HG02885 (cell line): ENCODE measurements at regions not wholly inside any gene's neighbourhood (a gene's known extent, or its start where the extent isn't known, plus 50 kb on each side); places are given as distances from the start of the nearest gene placed in this dataset.
A peak's percentile ranks its signal among the peaks of the same experiment; 100 is the strongest.
"Not testable (repeated sequence)": the region's sequence is repeated elsewhere in the genome, so short reads cannot be mapped to it uniquely, and the experiment has no call there.

Experiments
- ATAC-seq: cut with Tn5 transposase; IDR thresholded peaks from one replicate; pipeline ENCODE4 v1.9.1; 2021; ENCODE audit warnings: mild to moderate bottlenecking; ENCODE audit not compliant: unreplicated experiment, poor library complexity

DNA sequence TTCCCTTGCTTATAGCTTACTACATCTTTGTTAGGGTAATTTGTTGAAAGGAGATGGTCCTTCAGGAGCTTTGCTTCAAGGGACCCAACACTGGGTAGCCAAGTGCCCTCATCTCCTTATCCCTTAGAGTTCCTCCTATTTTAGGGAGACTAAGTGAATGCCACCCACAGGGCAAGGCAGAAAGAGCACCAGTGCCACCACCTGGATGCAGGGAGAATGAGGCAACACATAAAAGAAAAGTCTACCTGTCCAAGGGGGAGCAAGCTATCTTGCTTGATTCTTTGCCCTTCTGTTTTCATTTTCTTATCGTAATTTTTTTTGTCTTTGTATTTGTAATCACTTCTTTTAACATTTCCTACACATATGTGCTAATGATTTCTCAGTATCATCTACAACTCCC is 205.5 kb downstream of the NPR3 start:
- ATAC-seq: no peak

DNA sequence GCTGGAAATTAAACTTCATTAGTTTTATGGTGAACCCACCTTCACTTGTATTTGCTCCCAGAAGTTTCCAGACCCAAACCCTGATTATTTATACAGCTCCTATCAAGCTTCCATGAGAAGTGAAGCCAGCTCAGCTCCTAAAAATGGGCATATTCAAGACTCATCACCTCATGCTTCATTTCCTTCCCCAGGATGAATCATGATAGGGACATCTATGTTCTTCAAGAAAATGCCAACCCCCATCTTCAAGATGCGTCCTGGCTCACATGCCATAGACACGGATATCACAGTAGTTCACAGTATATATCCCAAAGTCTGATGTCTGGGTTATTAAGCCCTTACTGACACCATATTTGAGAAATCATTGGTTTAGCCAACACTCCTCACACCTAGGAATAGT is 217.6 kb downstream of the NPR3 start:
- no peak for ATAC-seq

DNA sequence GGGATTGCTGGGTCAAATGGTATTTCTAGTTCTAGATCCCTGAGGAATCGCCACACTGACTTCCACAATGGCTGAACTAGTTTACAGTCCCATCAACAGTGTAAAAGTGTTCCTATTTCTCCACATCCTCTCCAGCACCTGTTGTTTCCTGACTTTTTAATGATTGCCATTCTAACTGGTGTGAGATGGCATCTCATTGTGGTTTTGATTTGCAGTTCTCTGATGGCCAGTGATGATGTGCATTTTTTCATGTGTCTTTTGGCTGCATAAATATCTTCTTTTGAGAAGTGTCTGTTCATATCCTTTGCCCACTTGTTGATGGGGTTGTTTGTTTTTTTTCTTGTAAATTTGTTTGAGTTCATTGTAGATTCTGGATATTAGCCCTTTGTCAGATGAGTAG is 220.3 kb downstream of the NPR3 start:
- not testable (repeated sequence) for ATAC-seq

DNA sequence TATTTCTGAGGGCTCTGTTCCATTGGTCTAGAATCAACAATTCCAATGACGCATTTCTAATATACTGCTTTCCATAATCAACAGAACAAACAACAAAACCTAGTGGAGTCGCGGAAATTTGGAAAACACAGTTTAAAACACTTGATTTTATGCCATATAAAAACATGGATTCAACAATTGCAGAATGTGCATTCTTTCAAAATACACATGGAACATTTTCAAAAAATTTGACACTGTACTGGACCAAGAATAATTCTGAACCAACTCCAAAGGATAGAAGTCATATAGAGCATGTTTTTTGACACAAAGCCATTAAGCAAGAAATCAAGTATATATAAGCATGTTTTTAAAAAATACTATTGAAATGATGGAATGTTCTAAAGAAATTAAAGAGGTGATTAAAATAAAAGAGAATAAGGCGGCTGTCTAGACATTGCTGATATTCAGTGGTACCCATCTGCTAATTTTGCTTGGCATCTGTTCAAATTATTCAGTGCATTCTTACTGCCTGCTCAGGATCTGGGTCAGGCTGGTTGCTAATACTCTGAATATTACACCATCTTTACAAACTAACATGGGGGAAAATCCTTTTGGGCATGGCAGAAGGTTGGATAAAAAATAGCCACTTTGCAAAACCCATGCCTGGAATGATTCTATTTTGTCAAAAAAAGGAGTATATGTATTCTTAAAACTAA is 221.3 kb downstream of the NPR3 start:
- no peak for ATAC-seq

DNA sequence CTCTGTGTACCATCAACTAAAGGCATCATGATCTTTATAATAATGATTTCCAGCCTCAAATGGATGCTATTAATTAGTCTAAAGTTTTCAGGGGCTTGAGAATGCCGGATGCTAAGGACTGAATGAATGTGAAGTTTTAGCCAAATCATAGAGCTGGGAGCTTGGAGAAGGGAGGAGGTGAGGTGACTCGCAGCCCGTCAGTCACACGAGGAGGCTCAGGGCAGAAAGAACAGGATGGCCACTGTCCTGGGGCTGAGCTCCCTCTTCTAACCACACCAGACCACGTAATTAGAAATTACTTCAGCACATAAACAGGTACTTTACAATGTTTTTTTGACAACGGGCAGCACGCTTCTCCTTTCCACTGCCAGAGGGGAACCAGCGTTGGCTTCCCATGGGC is 222.6 kb downstream of the NPR3 start:
- ATAC-seq: no peak

DNA sequence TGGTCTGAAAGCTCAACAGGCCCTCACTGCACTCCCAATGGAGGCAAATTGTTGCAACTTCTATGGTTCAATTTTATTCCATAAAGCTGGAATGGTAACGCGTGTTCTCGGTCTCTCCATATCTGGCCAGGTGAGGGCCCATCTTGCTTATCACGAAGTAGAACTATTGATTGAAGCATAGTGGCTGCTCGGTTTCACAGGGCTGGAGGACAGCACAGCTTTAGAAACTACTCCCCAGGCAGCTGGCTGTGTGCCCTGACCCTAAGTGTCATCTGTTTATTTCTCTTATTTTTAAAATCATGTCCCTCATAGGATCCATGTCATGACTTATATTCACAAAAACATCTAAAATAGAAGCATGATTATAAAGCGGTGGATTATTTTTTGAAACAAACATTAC is 223.4 kb downstream of the NPR3 start:
- ATAC-seq: no peak

DNA sequence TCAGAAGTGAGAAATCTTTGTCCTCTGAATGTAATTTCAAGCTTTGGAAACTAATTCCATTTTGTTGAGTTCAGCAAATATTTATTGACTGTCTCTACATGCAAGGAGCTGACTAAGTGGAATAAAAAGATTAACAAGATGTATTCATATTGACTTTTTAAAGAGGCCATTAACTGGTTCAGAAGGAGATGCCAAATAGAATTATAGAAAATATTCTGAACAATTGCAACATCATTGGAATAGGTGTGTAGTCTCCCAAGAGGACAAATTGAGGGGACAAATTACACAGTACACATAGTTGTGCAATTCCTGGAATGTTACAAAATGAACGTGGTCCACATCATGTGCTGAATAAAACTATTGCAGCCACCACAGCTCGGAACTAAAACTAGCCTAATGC is 224.2 kb downstream of the NPR3 start:
- ATAC-seq: no peak

DNA sequence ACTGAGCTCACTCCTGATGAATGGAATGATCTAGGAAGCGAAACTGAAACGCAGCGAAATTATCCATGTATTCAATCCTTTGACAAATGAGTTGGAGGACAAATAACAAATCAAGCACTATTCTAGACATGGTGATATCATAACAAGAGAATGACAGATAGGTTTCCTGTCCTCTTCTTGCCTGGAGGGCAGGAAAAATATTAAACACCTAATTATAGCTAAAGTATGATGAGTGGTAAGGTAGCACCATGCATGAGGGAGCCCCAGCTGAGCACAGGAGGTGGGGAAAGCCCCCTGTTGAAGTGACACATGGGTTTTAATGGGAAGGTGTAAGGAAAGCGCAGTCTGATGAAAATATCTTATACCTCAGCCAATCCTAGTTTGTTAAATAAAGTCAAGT is 225.2 kb downstream of the NPR3 start:
- no peak for ATAC-seq

DNA sequence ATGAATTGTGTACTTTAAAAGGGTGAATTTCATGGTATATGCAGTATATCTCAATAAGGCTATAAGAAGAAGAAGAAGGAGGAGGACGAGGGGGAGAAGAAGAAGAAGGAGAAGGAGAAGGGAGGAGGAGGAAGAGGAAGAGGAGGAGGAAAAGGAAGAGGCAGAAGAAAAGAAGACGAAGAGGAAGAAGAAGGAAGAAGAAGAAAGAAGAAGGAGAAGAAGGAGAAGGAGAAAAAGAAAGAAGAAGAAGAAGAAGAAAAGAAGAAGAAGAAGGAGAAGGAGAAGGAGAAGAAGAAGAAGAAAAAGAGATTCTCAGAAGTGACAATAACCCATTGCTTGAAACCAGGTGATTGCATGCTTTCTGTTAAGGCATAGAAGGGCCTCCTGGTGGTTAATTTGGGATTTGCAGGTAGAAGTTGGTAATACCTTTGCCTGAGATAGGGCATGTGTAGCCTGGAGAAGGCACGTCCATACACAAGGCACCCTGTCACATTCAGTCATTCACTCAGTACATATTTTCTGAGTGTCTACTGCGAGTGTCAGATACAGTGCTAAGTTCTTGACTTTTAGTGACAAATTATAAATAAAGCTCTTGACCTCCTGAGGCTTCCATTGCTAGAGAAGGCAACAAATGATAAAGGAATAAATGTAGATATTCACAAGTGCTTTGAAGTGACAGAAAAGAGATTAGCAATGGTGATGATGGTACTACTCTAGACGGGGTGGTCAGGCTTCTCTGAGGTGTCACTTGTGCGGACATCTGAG is 231.3 kb downstream of the NPR3 start:
- ATAC-seq: peak; percentile 94

DNA sequence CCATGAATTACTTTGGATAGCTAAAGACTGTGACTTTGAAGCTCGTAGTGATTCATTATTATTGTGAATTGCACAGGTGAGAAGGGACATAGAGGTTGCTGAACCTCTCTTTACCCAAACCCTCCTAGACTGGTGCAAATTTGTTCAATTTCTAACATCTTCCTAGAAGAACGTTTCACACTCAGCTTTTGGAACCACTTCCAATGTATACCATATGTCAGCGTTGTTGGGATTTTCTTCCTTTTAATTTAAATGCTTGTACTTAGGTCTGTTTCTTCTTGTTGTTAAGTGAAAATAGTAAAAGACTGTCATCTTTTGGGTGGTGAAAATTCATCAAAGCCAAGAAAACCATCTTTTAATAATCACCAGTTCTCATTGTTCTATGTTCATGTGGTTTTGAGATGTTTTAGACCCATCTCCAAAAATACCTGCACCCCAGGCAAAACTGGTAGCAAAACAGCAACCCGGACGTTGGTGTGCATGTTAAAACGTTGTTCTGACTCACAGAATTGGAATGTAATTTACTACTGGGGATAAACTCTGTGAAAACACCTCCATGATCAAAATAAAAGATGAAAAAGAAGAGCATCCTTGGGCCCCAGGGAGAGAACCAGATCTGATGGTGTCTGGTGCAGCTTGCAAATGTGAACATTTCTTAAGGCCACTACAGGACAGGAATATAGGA is 238.3 kb downstream of the NPR3 start:
- ATAC-seq: no peak

DNA sequence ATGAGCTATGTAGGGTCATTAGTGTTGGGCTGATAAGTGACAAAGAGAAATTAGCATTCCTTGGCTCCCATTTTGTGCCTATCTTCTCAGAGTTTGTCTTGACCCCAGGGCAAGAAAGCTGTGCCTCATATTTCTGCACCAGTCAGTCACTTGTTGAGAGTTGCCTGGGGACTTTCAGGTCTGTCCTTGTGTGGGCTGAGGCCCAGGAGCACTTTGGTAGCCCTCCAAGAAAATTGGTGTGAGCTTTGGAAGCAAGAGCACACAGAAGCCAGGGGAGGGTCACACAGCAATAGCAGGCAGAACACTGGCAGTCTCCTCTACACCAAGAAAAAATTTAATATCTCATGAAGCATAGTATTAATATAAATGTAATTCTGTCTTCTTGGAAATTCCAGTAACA is 239.9 kb downstream of the NPR3 start:
- no peak for ATAC-seq

DNA sequence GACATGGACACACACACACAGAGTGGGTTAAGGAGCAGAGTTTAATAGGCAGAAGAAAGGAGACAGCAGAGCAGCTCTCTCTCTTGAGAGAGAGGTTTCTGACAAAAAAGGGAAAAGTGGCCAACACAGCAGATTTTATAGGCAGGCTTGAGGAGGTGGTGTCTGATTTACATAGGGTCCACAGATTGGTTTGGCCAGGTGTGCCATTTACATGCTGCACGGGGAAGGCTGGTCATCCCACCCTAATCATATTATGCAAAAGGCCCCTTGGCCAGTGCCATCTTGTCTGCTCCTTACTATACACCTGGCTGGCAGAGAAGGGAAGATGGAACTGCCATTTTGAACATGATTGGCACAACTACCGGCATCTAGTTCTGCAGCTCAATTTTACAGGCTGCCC is 240.8 kb downstream of the NPR3 start:
- ATAC-seq: no peak

DNA sequence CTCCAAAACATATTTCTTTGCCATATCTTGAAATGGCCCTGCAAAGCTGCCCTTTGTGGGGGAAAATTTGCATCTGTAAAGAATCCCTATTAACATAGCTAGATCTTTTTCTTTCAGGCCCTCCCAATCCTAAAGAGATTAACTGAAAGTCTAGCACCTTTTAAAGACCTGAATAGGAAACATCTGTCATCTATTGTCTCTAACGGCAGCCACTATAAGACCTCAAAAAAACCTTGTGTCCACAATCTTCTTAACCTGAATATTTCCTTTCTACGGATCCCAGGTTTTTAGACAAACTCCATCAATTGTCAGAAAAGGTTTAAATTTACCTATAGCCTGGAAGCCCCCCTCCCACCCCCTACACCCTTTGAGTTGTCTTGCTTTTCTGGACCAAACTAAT is 241.3 kb downstream of the NPR3 start:
- not testable (repeated sequence) for ATAC-seq

DNA sequence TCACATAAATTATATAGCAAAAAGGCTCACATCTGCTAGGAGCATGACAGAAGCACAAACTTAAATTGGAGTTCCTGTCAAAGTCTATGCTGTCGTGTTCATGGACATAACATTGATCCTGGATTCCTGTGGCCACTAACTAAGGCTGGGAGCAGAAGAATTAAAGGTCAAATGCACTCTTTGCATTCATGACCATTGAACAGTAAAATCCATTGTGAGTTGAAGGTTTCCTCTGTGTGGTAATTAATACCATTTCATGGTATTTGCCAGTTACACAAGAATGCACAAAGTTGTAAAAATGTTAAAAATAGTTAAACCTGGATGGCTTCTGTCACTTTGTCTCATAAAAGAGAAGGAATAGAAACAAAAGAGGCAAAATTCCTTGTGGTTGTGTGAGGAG is 242.6 kb downstream of the NPR3 start:
- no peak for ATAC-seq

DNA sequence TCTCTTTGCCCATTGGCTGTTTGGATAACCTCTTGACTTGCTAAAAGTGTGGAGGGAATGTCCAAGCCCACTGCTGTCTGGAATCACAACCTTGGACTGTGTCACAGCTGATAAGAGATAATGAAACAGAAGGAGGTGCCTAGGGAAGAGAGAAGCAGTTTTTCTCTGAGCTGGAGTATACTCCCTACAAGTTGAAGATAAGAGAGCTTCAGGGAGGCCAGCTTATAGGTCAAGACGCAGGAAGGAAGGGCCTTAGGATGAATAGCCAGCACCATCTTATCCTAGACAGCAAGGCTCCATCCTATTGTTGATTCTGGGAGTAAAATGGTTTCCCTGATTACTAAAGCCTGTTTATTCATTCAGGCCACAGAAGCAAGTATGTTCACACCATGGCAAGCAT is 244.7 kb downstream of the NPR3 start:
- ATAC-seq: no peak

DNA sequence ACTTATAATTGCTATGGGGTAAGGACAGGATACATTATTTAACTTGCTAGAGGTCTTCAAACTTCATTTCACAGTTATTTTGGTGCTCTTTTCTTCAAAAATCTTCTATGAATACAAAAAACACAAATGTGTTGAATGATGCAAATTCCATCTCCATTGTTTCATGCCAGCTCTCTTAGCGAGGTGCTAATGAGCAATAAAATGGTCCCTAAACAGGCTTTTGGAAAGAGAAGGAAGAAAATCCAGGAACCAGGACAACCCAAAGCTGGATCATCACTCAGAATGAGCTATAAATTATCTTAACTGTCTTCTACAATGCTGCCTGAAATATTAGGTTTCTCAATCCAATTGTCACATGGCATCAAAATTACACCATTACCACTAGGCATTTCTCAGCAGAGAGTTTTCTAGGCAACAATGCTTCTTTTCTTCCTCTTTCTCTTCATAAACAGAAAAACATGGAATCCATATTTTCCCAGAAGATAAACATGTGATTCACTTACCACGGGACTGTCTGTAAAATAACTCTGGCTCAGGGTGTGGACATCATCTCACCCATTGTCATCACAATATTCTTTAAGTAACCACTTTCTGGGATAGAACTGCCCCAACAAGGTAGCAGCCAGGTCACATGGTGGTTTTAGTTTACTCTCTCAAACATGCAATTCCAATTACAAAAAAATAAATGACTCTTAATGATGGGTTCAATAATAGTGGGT is 249.4 kb downstream of the NPR3 start:
- ATAC-seq: no peak

DNA sequence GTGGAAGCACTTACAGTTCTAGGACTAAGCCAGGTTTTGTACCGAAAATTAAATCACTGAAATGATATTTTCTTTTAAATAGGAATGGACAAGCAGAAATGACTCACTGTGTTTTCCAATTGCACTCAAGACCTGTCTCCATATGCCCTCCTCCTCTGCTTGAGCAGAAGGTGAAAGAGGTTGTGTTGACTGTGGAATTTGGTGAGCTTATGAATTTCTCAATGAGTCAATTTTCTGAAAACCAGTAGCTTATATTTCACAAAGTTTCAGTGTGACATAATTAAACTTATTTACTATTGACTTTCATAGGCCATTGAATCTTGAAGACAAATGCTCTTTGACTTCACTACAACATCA is 249.9 kb downstream of the NPR3 start:
- ATAC-seq: no peak

DNA sequence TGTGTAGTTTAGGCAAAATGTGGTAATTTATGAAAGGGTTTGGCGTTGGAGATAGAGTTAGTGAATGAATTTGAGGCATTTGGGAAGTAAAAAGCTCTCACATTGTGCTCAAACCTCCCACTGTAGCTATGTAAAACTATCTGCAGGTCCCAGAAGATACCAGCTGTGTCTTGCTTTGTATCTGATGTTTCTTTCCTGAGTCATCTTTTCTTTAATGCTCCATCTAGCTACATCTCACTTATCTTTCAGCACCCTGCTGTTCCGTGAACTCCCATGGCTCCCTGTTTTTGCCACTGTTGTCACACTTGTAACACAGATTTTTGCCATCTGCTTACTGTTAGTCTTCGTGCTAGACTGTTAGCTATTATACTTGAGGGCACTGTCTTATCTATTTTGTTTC is 253.1 kb downstream of the NPR3 start:
- ATAC-seq: no peak

DNA sequence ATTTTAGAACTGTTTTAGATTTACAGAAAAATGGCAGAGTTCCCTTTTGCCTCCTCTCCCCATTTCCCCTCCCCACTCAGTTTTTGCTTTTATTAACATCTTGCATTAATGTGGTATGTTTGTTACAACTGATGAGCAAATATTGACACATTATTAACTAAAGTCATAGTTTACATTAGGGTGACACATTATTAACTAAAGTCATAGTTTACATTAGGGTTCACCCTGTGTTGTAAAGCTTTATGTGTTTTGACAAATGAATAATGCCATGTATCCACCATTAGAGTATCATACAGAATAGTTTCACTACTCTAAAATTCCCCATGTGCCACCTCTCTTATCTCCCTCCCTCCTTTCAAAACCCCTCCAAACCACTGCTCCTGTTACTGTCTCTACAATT is 262.5 kb downstream of the NPR3 start:
- ATAC-seq: no peak

DNA sequence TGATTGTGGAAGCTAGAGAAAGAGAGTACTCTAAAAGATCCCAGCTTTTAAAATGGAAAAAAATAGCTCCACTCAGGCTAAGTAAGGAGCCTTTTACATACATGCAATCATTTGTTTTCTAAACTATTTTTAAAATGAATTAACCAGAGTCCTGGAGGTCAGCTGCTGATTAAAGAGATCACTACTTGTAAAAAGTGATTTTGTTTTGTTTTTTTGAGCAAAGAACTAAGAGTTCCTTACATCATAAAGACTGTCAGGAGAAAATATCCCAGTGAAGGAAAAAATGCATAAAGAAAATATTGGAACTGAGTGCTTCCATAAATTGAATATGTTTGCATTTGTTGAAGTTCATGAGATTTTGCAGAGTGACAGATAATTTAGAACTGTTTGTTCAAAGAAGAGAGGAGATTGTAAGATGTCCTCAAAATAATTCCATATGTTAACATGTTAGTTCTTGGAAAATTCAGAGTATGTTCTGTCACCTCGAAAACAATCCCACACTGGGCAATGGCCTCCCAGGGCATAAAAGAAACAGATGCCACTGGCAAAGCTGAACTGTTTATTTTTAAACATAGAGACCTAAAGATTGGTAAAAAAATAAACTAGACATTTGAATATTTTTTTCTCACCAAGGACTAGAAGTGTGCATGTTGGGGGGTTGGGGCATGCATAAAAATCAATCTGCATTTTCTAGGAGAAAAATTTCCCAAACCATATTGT is 264.7 kb downstream of the NPR3 start:
- ATAC-seq: no peak
